WERI-Rb-1 (cell line): ENCODE measurements at regions not wholly inside any gene's neighbourhood (a gene's known extent, or its start where the extent isn't known, plus 50 kb on each side); places are given as distances from the start of the nearest gene placed in this dataset.

Source experiments
- DNase-seq: peaks from one replicate; pipeline ENCODE4 v3.0.0-alpha.2; 2020
- H3K27ac ChIP-seq: fragments of 250-450 bp; sonication (Bioruptor Pico); 2 replicates; pipeline ENCODE4 v1.5.1; 2020; ENCODE audit warnings: mild to moderate bottlenecking, moderate library complexity
- H3K27me3 ChIP-seq: fragments of 250-450 bp; sonication (Bioruptor Pico); 2 replicates; pipeline ENCODE4 v1.5.1; 2021; ENCODE audit warnings: mild to moderate bottlenecking, low read depth, moderate library complexity; ENCODE audit not compliant: insufficient read depth, severe bottlenecking
- H3K36me3 ChIP-seq: fragments of 250-450 bp; sonication (Bioruptor Pico); 2 replicates; pipeline ENCODE4 v1.5.1; 2020; ENCODE audit warnings: mild to moderate bottlenecking, moderate library complexity
- H3K4me3 ChIP-seq: 2 replicates; pipeline ENCODE4 v1.5.1; 2011; ENCODE audit warnings: low read depth, mild to moderate bottlenecking, control low read depth, low read length
- H3K9me3 ChIP-seq: fragments of 250-450 bp; sonication (Bioruptor Pico); 2 replicates; pipeline ENCODE4 v1.5.1; 2021; ENCODE audit warnings: mild to moderate bottlenecking, moderate library complexity; ENCODE audit not compliant: severe bottlenecking
- TF ChIP-seq, protein P1 (sequence below): IDR thresholded peaks from 2 replicates; pipeline ENCODE4 v1.5.1; 2011; ENCODE audit warnings: low read depth, mild to moderate bottlenecking, control low read depth, inconsistent platforms, low read length

DNA sequence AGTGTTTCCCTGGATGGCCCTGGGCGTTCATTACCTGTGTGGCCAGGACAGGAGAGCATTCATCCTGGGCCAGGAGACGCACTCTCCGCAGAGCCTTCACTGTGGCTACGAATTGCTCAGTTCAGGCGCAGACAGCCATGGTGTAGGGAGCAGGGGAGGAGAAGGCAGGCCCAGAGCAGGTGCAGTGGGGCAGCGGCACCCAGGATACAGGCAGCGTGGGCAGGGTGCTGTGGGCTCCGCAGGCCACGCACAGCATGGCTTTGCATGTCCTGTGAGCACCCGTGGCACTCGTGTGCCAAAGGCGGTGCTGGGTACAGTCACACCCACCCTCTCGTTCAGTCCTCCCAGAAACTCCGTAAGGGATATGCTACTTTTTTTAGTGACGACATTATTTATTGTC is 124.2 kb upstream of the B3GAT1 start:
- Histone ChIP-seq H3K36me3 (no peaks in the 10 kb centered on the region), H3K27me3 (no peaks in the 10 kb centered on the region), H3K27ac (no peak overlapping the region), H3K4me3 (no peak overlapping the region), H3K9me3 (no peaks in the 10 kb centered on the region)
- TF ChIP-seq, protein P1, sequence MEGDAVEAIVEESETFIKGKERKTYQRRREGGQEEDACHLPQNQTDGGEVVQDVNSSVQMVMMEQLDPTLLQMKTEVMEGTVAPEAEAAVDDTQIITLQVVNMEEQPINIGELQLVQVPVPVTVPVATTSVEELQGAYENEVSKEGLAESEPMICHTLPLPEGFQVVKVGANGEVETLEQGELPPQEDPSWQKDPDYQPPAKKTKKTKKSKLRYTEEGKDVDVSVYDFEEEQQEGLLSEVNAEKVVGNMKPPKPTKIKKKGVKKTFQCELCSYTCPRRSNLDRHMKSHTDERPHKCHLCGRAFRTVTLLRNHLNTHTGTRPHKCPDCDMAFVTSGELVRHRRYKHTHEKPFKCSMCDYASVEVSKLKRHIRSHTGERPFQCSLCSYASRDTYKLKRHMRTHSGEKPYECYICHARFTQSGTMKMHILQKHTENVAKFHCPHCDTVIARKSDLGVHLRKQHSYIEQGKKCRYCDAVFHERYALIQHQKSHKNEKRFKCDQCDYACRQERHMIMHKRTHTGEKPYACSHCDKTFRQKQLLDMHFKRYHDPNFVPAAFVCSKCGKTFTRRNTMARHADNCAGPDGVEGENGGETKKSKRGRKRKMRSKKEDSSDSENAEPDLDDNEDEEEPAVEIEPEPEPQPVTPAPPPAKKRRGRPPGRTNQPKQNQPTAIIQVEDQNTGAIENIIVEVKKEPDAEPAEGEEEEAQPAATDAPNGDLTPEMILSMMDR = no peak
- no peak for DNase-seq

DNA sequence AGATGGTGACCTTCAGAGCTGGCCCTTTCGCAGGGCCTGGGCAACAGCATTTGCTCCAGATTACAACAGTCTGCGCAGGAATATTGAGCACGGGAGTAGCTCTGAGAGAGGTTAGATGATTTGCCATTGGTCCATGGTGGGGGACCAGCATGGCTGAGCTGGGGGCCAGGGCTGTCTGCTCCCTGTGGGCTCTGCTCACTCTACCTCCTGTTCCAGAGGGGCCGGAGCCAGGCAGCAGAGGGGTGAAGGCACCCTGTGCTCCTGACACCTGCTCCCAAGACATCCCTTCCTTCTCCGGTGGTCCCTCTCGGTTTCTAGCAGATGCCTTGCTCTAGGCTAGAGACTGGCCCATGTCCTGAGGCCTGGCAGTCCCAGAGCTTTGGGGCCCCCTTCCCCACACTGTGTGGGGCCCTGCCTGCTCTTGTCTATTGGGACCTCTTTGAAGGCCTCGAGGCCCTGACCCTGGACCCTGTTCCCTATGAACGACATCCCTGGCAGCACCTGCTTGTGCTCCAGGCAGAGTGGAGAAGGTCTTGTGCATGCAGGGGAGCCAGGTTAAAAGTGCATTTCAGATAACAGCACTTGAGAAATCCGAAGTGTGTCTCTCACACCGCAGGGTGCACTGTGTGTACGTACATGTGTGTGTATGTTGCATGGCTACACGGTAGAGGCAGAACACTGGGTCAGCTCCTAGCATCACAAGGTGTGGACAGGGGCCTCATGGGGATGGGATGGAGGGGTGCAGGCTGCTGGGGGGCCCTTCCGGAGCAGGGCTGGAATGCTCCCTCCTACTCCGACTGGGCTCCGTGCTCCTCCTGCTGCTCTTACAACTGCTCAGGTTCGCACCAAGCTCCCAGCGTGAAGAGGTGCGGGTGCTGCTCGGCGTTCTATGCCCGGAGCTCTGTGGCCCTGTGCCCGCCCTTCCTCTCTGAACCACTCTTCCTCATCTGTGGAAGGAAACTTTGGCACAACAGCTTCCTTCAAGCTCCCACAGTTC is 123.3 kb upstream of the B3GAT1 start:
- Histone ChIP-seq H3K27me3 (no peaks in the 10 kb centered on the region), H3K4me3 (no peak overlapping the region), H3K27ac (no peak overlapping the region), H3K36me3 (no peaks in the 10 kb centered on the region), H3K9me3 (no peaks in the 10 kb centered on the region)
- DNase-seq = peak; percentile 3
- TF ChIP-seq, protein P1 = no peak

DNA sequence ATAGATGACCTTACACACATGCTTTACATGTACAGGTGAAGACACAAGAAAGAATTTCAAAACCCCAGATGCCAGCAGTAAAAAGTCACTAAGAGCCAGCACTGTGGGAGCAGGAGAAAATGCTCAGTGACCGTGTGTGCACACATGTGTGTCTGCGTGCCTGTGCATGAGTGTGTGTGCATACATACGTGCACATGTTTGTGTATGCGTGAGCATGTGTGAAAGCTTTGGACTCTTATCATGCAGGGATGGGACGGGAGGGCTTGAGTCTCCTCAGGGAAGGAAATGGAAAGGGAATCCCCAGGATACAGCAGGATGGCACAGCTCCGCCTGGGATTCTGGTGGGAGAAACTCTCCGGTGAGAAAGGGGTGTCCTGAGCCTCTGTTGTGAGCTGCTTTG is 121.5 kb upstream of the B3GAT1 start:
- no peak overlapping the region for H3K4me3 ChIP-seq
- no peaks in the 10 kb centered on the region for H3K36me3 ChIP-seq
- H3K9me3 ChIP-seq = no peaks in the 10 kb centered on the region
- H3K27ac ChIP-seq = no peak overlapping the region
- DNase-seq = peak; percentile 2
- TF ChIP-seq, protein P1 = no peak
- H3K27me3 ChIP-seq = no peaks in the 10 kb centered on the region

DNA sequence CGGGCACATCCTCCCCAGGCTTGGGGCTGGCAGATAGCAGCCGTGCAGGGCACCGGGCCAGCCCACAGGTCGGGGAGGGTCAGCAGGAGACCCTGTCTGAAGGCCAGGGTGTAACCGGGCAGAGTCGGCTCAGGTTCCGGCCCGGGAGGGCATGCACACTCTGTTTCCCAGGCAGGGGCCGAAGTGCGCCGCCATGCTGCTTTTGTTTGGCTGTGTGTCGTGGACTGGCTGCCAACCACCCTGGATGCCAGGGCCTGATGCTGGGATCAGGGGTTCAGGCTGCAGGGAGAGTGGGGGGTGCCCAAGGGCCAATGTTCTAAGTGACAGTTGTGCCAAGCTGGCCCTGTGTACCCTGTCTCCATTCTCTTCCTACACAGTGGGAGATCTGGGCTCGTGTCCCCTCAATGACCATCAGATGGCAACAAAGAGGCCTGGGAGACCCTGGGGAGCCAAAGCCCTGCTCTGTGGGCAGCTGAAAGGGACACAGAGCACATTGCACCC is 120.9 kb upstream of the B3GAT1 start:
- TF ChIP-seq, protein P1 = peak; percentile 41
- Histone ChIP-seq H3K27ac (peak overlapping the region; percentile 60), H3K27me3 (no peaks in the 10 kb centered on the region), H3K9me3 (no peaks in the 10 kb centered on the region), H3K4me3 (no peak overlapping the region; the same call in 1 of the 2 replicates), H3K36me3 (no peaks in the 10 kb centered on the region)
- DNase-seq = peak; percentile 34

DNA sequence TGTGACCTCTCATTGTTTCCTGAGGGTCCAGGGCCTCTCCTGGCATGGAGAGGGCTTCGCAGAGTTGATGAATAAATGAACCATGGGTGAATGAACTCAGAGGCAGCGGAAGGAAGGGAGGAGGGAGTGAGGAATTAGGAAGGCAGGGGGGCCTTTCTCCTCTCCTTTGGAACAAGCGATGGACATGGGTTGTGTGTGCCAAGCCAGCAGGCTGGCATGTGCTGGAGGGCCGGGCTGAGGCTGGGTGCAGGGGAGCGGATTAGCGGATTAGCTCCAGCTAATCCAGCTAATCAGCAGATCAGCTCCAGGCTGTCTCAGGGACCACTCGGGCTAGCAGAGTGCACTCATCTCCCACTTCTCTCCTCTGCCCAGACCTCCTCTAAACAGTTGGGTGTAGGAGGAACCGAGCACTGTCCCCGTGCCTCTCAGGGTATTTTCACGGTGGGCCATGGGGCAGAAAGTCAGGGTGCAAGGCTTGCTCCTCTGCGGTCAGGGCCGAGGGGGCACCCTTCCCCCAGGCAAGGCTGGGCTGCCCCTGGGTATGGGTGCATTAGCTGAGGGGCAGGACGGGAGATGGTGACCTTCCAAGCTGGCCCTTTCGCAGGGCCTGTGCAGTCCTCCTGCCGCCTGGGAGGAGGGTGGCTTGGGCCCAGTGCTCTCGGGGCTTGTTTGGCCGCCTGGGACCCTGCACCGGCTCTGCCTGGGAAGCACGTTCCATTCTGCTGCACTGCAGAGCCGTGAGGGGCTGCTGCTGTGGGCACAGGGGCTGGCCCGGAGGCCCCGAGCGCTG is 120.3 kb upstream of the B3GAT1 start:
- TF ChIP-seq, protein P1 = no peak
- Histone ChIP-seq H3K4me3 (peak overlapping the region; percentile 30), H3K27ac (peak overlapping the region; percentile 84), H3K9me3 (no peaks in the 10 kb centered on the region), H3K36me3 (no peaks in the 10 kb centered on the region), H3K27me3 (no peaks in the 10 kb centered on the region)
- peak; percentile 87 for DNase-seq
